ENCODE measurements at regions not wholly inside any gene's neighbourhood (a gene's known extent, or its start where the extent isn't known, plus 50 kb on each side); places are given as distances from the start of the nearest gene placed in this dataset.

DNA sequence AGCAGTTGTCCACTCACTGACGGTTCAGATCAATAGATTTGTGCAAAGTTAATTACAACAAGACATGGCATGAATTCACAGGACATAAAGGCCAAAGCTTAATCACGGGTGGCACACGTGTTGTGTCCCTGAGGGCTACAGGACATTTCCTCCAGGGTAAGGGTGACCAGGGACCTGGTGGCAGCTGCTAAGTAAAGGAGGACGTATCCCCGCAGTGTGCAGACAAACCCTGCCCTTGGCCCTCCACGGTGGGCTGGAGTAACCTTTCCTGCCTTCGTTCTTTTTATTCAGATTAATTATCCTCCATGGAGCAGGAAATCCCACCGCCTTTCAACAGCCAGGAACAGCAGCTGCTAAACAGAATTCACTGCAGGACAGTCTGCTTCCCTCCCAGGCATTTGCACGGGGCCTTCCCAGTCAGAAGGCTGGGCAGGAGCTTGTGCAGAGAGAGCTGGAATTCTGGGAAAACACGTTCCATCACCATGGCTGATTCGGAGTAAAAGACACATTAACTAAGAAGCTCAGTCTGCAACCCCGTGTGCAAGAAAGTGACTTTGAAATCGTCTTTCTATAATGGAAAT lies 289.9 kb upstream of the SFSWAP start:
- ChIA-PET POLR2A (no interaction called here), CTCF (ENCODE audit: low intra/inter-chr PET ratio) (no interaction called here)
- no TSS peak for BruUV-seq (replicated peaks)
- H3K9me1 ChIP-seq (ENCODE audit: control insufficient read depth, insufficient read depth, low read length): no peaks in the 10 kb centered on the region
- H3K4me2 ChIP-seq (ENCODE audit: insufficient read depth, low read length): no peak overlapping the region
- intact Hi-C loops (cut with micrococcal nuclease) (no loop called here), in situ Hi-C loops (cut with MboI) (no loop called here)
- peaks cover 7% of the 10 kb centered on the region; the same call in 1 of the 2 replicates for H3K9me3 ChIP-seq (replicated peaks; ENCODE audit: control insufficient read depth, insufficient read depth, low read depth, low read length)
- no peak for ATAC-seq
- no peaks in the 10 kb centered on the region for H3K79me2 ChIP-seq (ENCODE audit: control insufficient read depth, insufficient read depth, low read length)
- H3K4me3 ChIP-seq: no peak overlapping the region
- TF ChIP-seq HDAC6 (IDR thresholded peaks at IDR 0.05; ENCODE audit: low read depth, low read length) (no peak), ZNF445 (CRISPR knock-in tag; IDR thresholded peaks at IDR 0.05; ENCODE audit: low read depth) (no peak), HCFC1 (IDR thresholded peaks at IDR 0.05; ENCODE audit: low read depth, low read length) (no peak), ZNF644 (tag; IDR thresholded peaks at IDR 0.05; ENCODE audit: low read depth) (no peak), SPI1 (IDR thresholded peaks at IDR 0.05; ENCODE audit: borderline replicate concordance, low read depth, low read length) (peak; percentile 30; the same call in 1 of the 2 replicates)
- no peak overlapping the region; a peak in 1 of 4 replicates for H3K9ac ChIP-seq (ENCODE audit: insufficient read depth in 1 of 2, low read depth in 2 of 2, low read length in 2 of 2)
- no peak overlapping the region for H2AFZ ChIP-seq (ENCODE audit: low read depth, low read length)
- no peaks in the 10 kb centered on the region for H3K36me3 ChIP-seq (ENCODE audit: control insufficient read depth, insufficient read depth, low read length)
- no peak overlapping the region for H3K27ac ChIP-seq (ENCODE audit: extremely low read depth, low read depth, low read length)
- H3K27me3 ChIP-seq (ENCODE audit: control insufficient read depth in 2 of 2, insufficient read depth in 2 of 2, low read length in 2 of 2): peaks cover 5 to 34% of the 10 kb centered on the region in 2 experiments; a peak in 3 of 5 replicates
- H4K20me1 ChIP-seq (replicated peaks; ENCODE audit: control insufficient read depth, insufficient read depth, low read length): no peaks in the 10 kb centered on the region
- FAIRE-seq: no peak
- WGBS (ENCODE audit: insufficient coverage, low coverage, missing lambda C conversion rate): 8% methylated on average over 13 of the region's 13 CpGs
- H3K4me1 ChIP-seq (replicated peaks in 1 of 2; ENCODE audit: control insufficient read depth in 2 of 2, insufficient read depth in 2 of 2, low read length in 2 of 2): no peaks in the 10 kb centered on the region; a peak in 2 of 5 replicates
- no peak for DNase-seq (ENCODE audit: extremely low read depth in 1 of 4, low spot score in 3 of 4)
